T-helper 1 cell treated with Interleukin-12 subunit alpha and Interleukin-12 subunit beta and Interleukin-4 antibody, amounts not matched to agents 30 μg/mL and 1 μg/mL, for 36 hours (primary cell): ENCODE measurements at regions not wholly inside any gene's neighbourhood (a gene's known extent, or its start where the extent isn't known, plus 50 kb on each side); places are given as distances from the start of the nearest gene placed in this dataset.
"Not testable (repeated sequence)": the region's sequence is repeated elsewhere in the genome, so short reads cannot be mapped to it uniquely, and the experiment has no call there.

Experiments used
- H3K27ac Mint-ChIP-seq: one replicate; pipeline ENCODE4 v1.8.0; 2021; ENCODE audit warnings: mild to moderate bottlenecking, mixed read lengths
- H3K27me3 Mint-ChIP-seq: one replicate; pipeline ENCODE4 v1.8.0; 2021; ENCODE audit warnings: low read depth, mixed read lengths
- H3K36me3 Mint-ChIP-seq: one replicate; pipeline ENCODE4 v1.8.0; 2021; ENCODE audit warnings: low read depth, mixed read lengths
- H3K4me1 Mint-ChIP-seq: one replicate; pipeline ENCODE4 v1.8.0; 2021; ENCODE audit warnings: low read depth, mixed read lengths
- H3K4me3 Mint-ChIP-seq: one replicate; pipeline ENCODE4 v1.8.0; 2021; ENCODE audit warnings: mild to moderate bottlenecking, moderate library complexity, mixed read lengths
- H3K9me3 Mint-ChIP-seq: one replicate; pipeline ENCODE4 v1.8.0; 2021; ENCODE audit warnings: mixed read lengths

DNA sequence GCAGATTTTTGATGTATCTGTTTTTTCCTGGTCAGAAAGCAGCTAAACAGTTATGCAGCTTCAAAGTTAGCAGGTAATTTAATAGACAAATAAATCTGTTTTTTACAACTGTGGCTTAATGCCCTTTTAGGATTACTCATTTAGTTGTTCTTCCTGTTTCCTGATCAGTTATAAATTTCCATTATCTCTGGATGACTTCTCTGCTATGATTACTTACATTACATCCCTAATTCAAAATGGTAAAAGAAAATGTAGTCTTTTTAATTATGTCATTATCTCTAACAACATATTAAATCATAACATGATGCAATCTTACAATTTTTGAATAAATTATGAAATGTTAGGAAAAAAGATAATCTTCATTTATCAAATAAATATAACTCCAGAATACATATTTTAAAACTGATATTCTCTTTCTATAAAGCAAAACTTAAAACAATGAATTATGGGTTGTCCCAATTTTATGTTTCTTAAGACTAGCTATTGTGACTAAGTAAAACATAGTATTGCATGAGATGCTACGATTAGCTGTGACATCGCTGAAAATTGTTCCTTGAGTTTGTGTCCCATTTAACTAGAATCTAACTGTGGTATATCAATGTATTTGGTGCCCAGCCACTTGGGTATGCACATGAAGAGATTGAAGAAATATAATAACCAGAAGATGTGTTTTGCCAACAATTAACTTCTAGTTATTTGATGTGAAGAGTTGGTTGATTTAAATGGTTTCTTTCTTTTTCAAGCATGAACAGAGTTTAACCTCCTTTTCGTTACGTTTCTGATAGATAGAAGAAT, 605.3 kb upstream of the SPRY2 start:
- Mint-ChIP-seq H3K27me3 (no peaks in the 10 kb centered on the region), H3K4me3 (no peak overlapping the region), H3K36me3 (no peaks in the 10 kb centered on the region), H3K9me3 (no peaks in the 10 kb centered on the region), H3K27ac (no peak overlapping the region), H3K4me1 (no peaks in the 10 kb centered on the region)

- no peaks in the 10 kb centered on the region for H3K36me3 Mint-ChIP-seq
- H3K9me3 Mint-ChIP-seq = no peaks in the 10 kb centered on the region
- H3K27me3 Mint-ChIP-seq = no peaks in the 10 kb centered on the region
- no peak overlapping the region for H3K27ac Mint-ChIP-seq
- no peak overlapping the region for H3K4me3 Mint-ChIP-seq
- no peaks in the 10 kb centered on the region for H3K4me1 Mint-ChIP-seq
Measured at GRCh38 chr13:80945328-80945727, 604.4 kb upstream of the SPRY2 start.

DNA sequence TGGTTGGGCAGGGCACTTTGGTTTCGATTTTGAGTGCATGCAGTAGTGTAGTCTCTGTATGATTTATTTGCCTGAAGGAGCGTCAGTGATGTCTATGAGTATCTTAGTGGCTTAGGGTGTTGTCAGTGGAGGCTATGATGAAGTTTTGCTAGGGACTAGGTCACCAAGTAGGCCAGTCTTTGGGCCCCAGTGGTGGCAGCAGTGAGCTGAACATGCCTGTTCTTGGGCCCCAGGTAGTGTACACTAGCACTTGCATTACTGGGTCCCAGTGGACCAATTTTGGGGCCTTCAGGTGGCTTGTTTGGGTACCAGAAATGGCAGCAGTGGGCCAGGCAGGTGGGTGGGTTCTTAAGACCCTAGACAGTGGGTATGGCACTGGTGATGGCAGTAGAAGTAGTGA, 598.7 kb upstream of the SPRY2 start:
- no peaks in the 10 kb centered on the region for H3K27me3 Mint-ChIP-seq
- H3K36me3 Mint-ChIP-seq = no peaks in the 10 kb centered on the region
- no peaks in the 10 kb centered on the region for H3K9me3 Mint-ChIP-seq
- no peak overlapping the region for H3K4me3 Mint-ChIP-seq
- no peak overlapping the region for H3K27ac Mint-ChIP-seq
- no peaks in the 10 kb centered on the region for H3K4me1 Mint-ChIP-seq

- Mint-ChIP-seq H3K27ac (no peak overlapping the region), H3K4me1 (no peaks in the 10 kb centered on the region), H3K27me3 (no peaks in the 10 kb centered on the region), H3K36me3 (no peaks in the 10 kb centered on the region), H3K4me3 (no peak overlapping the region), H3K9me3 (no peaks in the 10 kb centered on the region)
Measured at GRCh38 chr13:80931766-80932165, 590.8 kb upstream of the SPRY2 start.

DNA sequence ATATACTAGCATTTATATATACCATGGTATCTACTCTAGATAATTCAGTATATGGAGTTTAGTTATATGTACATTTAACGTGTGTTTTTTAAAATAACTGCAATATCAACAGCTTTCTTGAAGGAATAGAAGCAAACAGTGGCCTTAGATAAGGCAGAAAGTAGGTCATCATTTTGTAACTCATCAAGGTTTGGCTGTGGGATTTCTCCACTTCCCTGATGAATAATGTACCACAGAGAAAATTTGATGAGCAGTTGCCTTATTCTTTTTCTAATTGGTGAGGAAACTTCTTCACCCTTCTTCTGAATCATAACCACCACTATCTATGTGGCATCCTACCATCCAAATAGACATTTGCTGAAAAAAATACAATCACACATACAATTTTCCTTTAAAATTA, 590.2 kb upstream of the SPRY2 start:
- Mint-ChIP-seq H3K9me3 (no peaks in the 10 kb centered on the region), H3K27ac (no peak overlapping the region), H3K4me3 (no peak overlapping the region), H3K36me3 (no peaks in the 10 kb centered on the region), H3K4me1 (no peaks in the 10 kb centered on the region), H3K27me3 (no peaks in the 10 kb centered on the region)

DNA sequence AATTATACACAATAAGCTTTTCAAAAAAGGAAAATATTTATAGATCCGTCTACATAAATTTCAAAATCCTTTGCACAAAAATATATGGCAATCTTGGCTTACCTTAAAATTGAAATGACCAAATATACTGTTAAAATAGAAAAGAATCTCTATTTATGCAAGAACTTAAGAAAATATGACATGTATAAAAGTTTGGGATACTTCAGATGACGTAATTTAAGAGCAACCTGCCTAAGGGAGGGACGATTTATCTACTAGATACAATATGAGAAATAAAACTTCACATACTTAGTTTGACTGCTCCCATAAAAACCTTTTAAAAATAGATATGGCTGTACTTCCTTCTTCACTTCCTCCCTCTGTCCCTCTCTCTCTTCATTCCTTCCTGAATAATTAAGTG, 587.3 kb upstream of the SPRY2 start:
- Mint-ChIP-seq H3K9me3 (no peaks in the 10 kb centered on the region), H3K4me3 (no peak overlapping the region), H3K4me1 (no peaks in the 10 kb centered on the region), H3K27ac (no peak overlapping the region), H3K27me3 (no peaks in the 10 kb centered on the region), H3K36me3 (no peaks in the 10 kb centered on the region)

- not testable (repeated sequence) for H3K4me3 Mint-ChIP-seq
Measured at GRCh38 chr13:80926024-80926423, 585.1 kb upstream of the SPRY2 start.

GRCh38 chr13:80924596-80924995, 583.7 kb upstream of the SPRY2 start:
- no peaks in the 10 kb centered on the region for H3K4me1 Mint-ChIP-seq
- H3K4me3 Mint-ChIP-seq = no peak overlapping the region
- no peaks in the 10 kb centered on the region for H3K36me3 Mint-ChIP-seq
- H3K27ac Mint-ChIP-seq = no peak overlapping the region
- H3K9me3 Mint-ChIP-seq = no peaks in the 10 kb centered on the region
- no peaks in the 10 kb centered on the region for H3K27me3 Mint-ChIP-seq

More at GRCh38 chr13:80926024-80926423, 585.1 kb upstream of the SPRY2 start:
- not testable (repeated sequence) for H3K9me3 Mint-ChIP-seq, H3K4me1 Mint-ChIP-seq, H3K36me3 Mint-ChIP-seq, H3K27ac Mint-ChIP-seq, H3K27me3 Mint-ChIP-seq

DNA sequence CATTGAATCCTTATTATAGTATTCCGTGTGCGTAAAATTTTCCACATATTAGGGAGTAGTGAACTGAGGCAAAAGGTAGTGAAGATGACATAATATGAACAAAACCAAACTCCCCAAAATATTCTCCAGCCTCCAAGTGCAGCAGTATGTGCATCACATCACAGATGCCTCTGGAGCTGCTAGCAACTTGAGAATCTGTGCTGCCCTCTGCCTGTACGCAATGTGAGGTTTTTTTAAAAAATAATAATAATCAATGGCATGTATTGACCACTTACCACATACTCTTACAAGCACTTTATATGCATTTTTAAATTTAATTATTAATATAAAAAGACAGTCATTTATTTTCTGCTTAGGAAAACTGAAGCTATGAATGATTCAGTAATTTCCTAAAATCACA, 583.0 kb upstream of the SPRY2 start:
- Mint-ChIP-seq H3K27me3 (no peaks in the 10 kb centered on the region), H3K4me1 (no peaks in the 10 kb centered on the region), H3K27ac (no peak overlapping the region), H3K9me3 (no peaks in the 10 kb centered on the region), H3K36me3 (no peaks in the 10 kb centered on the region), H3K4me3 (no peak overlapping the region)

GRCh38 chr13:80921971-80922370, 581.0 kb upstream of the SPRY2 start:
- no peaks in the 10 kb centered on the region for H3K36me3 Mint-ChIP-seq
- no peaks in the 10 kb centered on the region for H3K4me1 Mint-ChIP-seq
- H3K9me3 Mint-ChIP-seq = no peaks in the 10 kb centered on the region
- H3K27ac Mint-ChIP-seq = no peak overlapping the region
- no peaks in the 10 kb centered on the region for H3K27me3 Mint-ChIP-seq
- no peak overlapping the region for H3K4me3 Mint-ChIP-seq

GRCh38 chr13:80921541-80921940, 580.6 kb upstream of the SPRY2 start:
- H3K27me3 Mint-ChIP-seq = no peaks in the 10 kb centered on the region
- no peaks in the 10 kb centered on the region for H3K4me1 Mint-ChIP-seq
- no peak overlapping the region for H3K4me3 Mint-ChIP-seq
- no peaks in the 10 kb centered on the region for H3K36me3 Mint-ChIP-seq
- no peaks in the 10 kb centered on the region for H3K9me3 Mint-ChIP-seq
- no peak overlapping the region for H3K27ac Mint-ChIP-seq

GRCh38 chr13:80906860-80907259, 565.9 kb upstream of the SPRY2 start:
- Mint-ChIP-seq H3K27ac (no peak overlapping the region), H3K9me3 (no peaks in the 10 kb centered on the region), H3K36me3 (no peaks in the 10 kb centered on the region), H3K4me1 (no peaks in the 10 kb centered on the region), H3K27me3 (no peaks in the 10 kb centered on the region), H3K4me3 (no peak overlapping the region)

DNA sequence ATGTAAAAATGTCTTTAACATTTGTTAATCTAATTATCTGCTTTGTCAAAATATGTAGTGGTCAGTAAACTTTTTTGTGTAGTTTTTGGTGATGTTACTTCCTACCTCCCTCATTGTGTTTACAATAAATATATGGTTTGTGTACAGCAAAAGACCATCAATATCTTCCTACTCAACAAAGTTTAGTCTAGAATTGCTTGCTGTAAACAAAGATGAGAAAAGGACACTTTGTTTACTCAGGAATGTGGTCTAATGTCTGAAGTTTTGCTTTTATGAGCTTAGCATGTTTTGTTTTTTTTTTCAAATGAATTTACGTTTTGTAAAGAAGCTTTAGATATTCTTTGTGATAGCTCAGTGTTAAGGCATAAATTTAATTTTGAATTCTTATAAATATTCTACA, 563.5 kb upstream of the SPRY2 start:
- no peaks in the 10 kb centered on the region for H3K36me3 Mint-ChIP-seq
- no peak overlapping the region for H3K27ac Mint-ChIP-seq
- no peaks in the 10 kb centered on the region for H3K4me1 Mint-ChIP-seq
- H3K27me3 Mint-ChIP-seq = no peaks in the 10 kb centered on the region
- H3K9me3 Mint-ChIP-seq = no peaks in the 10 kb centered on the region
- H3K4me3 Mint-ChIP-seq = no peak overlapping the region

GRCh38 chr13:80903911-80904310, 563.0 kb upstream of the SPRY2 start:
- Mint-ChIP-seq H3K27ac (no peak overlapping the region), H3K9me3 (no peaks in the 10 kb centered on the region), H3K4me1 (no peaks in the 10 kb centered on the region), H3K27me3 (no peaks in the 10 kb centered on the region), H3K4me3 (no peak overlapping the region), H3K36me3 (no peaks in the 10 kb centered on the region)

- no peaks in the 10 kb centered on the region for H3K27me3 Mint-ChIP-seq
- H3K4me1 Mint-ChIP-seq = no peaks in the 10 kb centered on the region
- H3K36me3 Mint-ChIP-seq = no peaks in the 10 kb centered on the region
Measured at GRCh38 chr13:80901530-80901929, 560.6 kb upstream of the SPRY2 start.

DNA sequence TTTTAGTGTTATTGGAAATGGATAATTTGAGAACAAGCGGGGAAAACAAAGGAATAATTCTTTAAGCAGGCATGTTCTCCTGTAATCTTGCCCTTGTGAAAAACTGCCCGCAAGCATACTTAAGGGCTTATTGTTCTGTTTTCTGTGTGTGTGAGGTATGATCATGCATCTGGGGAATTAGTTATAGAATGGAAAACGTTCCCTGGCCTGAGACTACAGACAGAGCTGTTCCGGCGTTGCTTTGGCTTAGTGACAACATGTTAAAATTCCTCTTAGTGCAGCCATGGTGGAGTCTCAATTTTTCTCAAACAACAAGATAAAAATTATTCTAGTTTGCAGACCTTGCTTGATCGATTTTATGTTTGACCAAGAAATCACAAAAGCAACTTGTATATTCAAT, 560.2 kb upstream of the SPRY2 start:
- Mint-ChIP-seq H3K9me3 (no peaks in the 10 kb centered on the region), H3K27me3 (no peaks in the 10 kb centered on the region), H3K27ac (no peak overlapping the region), H3K36me3 (no peaks in the 10 kb centered on the region), H3K4me1 (no peaks in the 10 kb centered on the region), H3K4me3 (no peak overlapping the region)

More at GRCh38 chr13:80901530-80901929, 560.6 kb upstream of the SPRY2 start:
- H3K4me3 Mint-ChIP-seq = no peak overlapping the region
- H3K27ac Mint-ChIP-seq = no peak overlapping the region
- H3K9me3 Mint-ChIP-seq = no peaks in the 10 kb centered on the region
